ENCODE measurements at regions not wholly inside any gene's neighbourhood (a gene's known extent, or its start where the extent isn't known, plus 50 kb on each side); places are given as distances from the start of the nearest gene placed in this dataset.

- no peaks in the 10 kb centered on the region for H3K36me3 ChIP-seq
- H3K9me3 ChIP-seq: no peaks in the 10 kb centered on the region
- H3K4me3 ChIP-seq (replicated peaks in 1 of 3): no peak overlapping the region
- H3K27ac ChIP-seq: no peak overlapping the region
- no peak for TF ChIP-seq POLR2A (IDR thresholded peaks at IDR 0.05)
- TF ChIP-seq, protein P1, sequence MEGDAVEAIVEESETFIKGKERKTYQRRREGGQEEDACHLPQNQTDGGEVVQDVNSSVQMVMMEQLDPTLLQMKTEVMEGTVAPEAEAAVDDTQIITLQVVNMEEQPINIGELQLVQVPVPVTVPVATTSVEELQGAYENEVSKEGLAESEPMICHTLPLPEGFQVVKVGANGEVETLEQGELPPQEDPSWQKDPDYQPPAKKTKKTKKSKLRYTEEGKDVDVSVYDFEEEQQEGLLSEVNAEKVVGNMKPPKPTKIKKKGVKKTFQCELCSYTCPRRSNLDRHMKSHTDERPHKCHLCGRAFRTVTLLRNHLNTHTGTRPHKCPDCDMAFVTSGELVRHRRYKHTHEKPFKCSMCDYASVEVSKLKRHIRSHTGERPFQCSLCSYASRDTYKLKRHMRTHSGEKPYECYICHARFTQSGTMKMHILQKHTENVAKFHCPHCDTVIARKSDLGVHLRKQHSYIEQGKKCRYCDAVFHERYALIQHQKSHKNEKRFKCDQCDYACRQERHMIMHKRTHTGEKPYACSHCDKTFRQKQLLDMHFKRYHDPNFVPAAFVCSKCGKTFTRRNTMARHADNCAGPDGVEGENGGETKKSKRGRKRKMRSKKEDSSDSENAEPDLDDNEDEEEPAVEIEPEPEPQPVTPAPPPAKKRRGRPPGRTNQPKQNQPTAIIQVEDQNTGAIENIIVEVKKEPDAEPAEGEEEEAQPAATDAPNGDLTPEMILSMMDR (IDR thresholded peaks at IDR 0.05): no peak
- intact Hi-C loops (cut with DNase I): no loop called here
- no peaks in the 10 kb centered on the region for H3K27me3 ChIP-seq
- H3K4me1 ChIP-seq: no peaks in the 10 kb centered on the region
- DNase-seq: no peak
Observed at GRCh38 chr15:47351501-47351900, 365.8 kb upstream of the SEMA6D start.

DNA sequence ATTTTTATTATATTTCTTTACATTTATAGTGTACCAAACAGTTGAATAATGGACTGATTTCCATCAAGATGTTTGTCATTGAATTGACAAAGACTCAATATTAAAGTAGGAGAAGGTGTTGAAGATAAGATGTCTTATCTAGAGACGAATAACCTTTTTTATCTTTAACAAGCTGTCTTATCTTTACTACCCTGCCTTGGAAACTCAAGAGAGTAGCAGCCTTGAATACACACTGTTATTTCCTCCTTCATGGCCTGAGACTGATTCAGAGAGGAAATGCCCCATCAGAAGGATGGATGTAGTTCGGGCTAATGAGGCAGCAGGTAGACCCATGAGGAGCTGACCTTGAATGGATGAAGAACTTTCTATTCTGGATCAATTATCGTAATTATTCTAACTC is 365.1 kb upstream of the SEMA6D start:
- H3K9me3 ChIP-seq: no peaks in the 10 kb centered on the region
- no peak for TF ChIP-seq POLR2A (IDR thresholded peaks at IDR 0.05)
- TF ChIP-seq, protein P1 (IDR thresholded peaks at IDR 0.05): no peak
- no peaks in the 10 kb centered on the region for H3K36me3 ChIP-seq
- intact Hi-C loops (cut with DNase I): no loop called here
- H3K4me3 ChIP-seq (replicated peaks in 1 of 3): no peak overlapping the region
- no peaks in the 10 kb centered on the region for H3K4me1 ChIP-seq
- no peak overlapping the region for H3K27ac ChIP-seq
- DNase-seq: no peak
- H3K27me3 ChIP-seq: no peaks in the 10 kb centered on the region
- 87 to 92% methylated on average over 3 of the region's 3 CpGs for WGBS, 2 donors

GRCh38 chr15:47355759-47356158 is 361.5 kb upstream of the SEMA6D start:
- Histone ChIP-seq H3K4me3 (replicated peaks in 1 of 3) (no peak overlapping the region), H3K27me3 (no peaks in the 10 kb centered on the region), H3K4me1 (no peaks in the 10 kb centered on the region), H3K27ac (no peak overlapping the region), H3K36me3 (no peaks in the 10 kb centered on the region), H3K9me3 (no peaks in the 10 kb centered on the region)
- TF ChIP-seq, protein P1 (IDR thresholded peaks at IDR 0.05): no peak
- TF ChIP-seq POLR2A (IDR thresholded peaks at IDR 0.05): no peak
- DNase-seq: no peak
- intact Hi-C loops (cut with DNase I): no loop called here

DNA sequence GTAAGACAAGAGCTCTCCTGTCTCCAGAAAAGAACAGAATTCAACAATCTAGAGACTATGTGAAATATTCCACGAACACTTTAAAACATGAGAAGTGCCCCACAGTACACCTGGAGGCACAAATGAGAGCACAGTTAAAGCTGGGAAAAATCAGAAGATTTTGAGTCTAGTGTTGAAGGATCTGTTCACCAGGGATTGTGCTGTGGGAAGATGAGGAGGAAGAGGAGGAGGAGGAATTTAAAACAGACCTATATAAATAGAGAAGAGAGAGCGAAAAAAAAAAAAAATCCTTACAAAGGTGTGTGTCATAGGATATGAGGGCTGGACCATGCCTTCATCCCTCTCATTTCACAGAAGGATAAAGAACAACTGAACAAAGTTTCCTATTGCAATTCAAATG is 361.0 kb upstream of the SEMA6D start:
- Histone ChIP-seq H3K27ac (no peak overlapping the region), H3K4me3 (replicated peaks in 1 of 3) (no peak overlapping the region), H3K4me1 (no peaks in the 10 kb centered on the region), H3K36me3 (no peaks in the 10 kb centered on the region), H3K9me3 (no peaks in the 10 kb centered on the region), H3K27me3 (no peaks in the 10 kb centered on the region)
- intact Hi-C loops (cut with DNase I): no loop called here
- no peak for DNase-seq
- WGBS, 2 donors: 71 to 87% methylated on average over 2 of the region's 2 CpGs
- TF ChIP-seq, protein P1 (IDR thresholded peaks at IDR 0.05): no peak
- no peak for TF ChIP-seq POLR2A (IDR thresholded peaks at IDR 0.05)

GRCh38 chr15:47358876-47359275 is 358.4 kb upstream of the SEMA6D start:
- intact Hi-C loops (cut with DNase I): no loop called here
- Histone ChIP-seq H3K4me1 (no peaks in the 10 kb centered on the region), H3K4me3 (replicated peaks in 1 of 3) (no peak overlapping the region), H3K27me3 (no peaks in the 10 kb centered on the region), H3K36me3 (no peaks in the 10 kb centered on the region), H3K27ac (no peak overlapping the region), H3K9me3 (no peaks in the 10 kb centered on the region)
- no peak for TF ChIP-seq POLR2A (IDR thresholded peaks at IDR 0.05)
- TF ChIP-seq, protein P1 (IDR thresholded peaks at IDR 0.05): no peak
- WGBS, 2 donors: 48 to 50% methylated on average over 2 of the region's 2 CpGs
- no peak for DNase-seq

Measured in thyroid gland (tissue), 4 donors.